H1 (cell line): ENCODE measurements at regions not wholly inside any gene's neighbourhood (a gene's known extent, or its start where the extent isn't known, plus 50 kb on each side); places are given as distances from the start of the nearest gene placed in this dataset.

Experiments used
- CHD2 ChIP-seq: IDR thresholded peaks from 2 replicates; pipeline ENCODE4 v1.6.1; 2012; ENCODE audit warnings: low read length, improper control_type of control experiment
- CHD7 ChIP-seq: fragments of 300-600 bp; sonication (generic); IDR thresholded peaks from 2 replicates; pipeline ENCODE4 v1.7.1; 2012; ENCODE audit warnings: low read length, moderate library complexity, mild to moderate bottlenecking, inconsistent platforms; ENCODE audit not compliant: insufficient replicate concordance
- EGR1 ChIP-seq: IDR thresholded peaks from 2 replicates; pipeline ENCODE4 v1.6.1; 2011; ENCODE audit warnings: low read depth, low read length, borderline replicate concordance
- NANOG ChIP-seq: IDR thresholded peaks from 2 replicates; pipeline ENCODE4 v1.6.1; 2011; ENCODE audit warnings: low read length, low read depth, mild to moderate bottlenecking, inconsistent platforms; ENCODE audit not compliant: insufficient read depth, poor library complexity, severe bottlenecking
- PHF8 ChIP-seq: fragments of 200-600 bp; sonication (generic); conservative IDR thresholded peaks from 2 replicates; pipeline ENCODE4 v1.7.1; 2012; ENCODE audit warnings: low read depth, mild to moderate bottlenecking, inconsistent platforms, low read length, moderate library complexity
- SIN3A ChIP-seq, 2 experiments: IDR thresholded peaks in 1 of 2; conservative IDR thresholded peaks in 1 of 2; 2 replicates each; pipeline ENCODE4 v1.6.1; 2011 to 2012; ENCODE audit warnings: low read length in 2 of 2, improper control_type of control experiment in 1 of 2, low read depth in 1 of 2, mild to moderate bottlenecking in 1 of 2
- USF2 ChIP-seq: IDR thresholded peaks from 2 replicates; pipeline ENCODE4 v1.6.1; 2011; ENCODE audit warnings: low read length, improper control_type of control experiment
- ZNF274 ChIP-seq: IDR thresholded peaks from 2 replicates; pipeline ENCODE4 v1.7.0; 2012; ENCODE audit warnings: low read length, borderline replicate concordance; ENCODE audit errors: extremely low read depth

- TF ChIP-seq CHD7 = no peak
- TF ChIP-seq PHF8 = no peak
- TF ChIP-seq CHD2 = no peak
- no peak for TF ChIP-seq NANOG
- TF ChIP-seq ZNF274 = no peak
- TF ChIP-seq USF2 = no peak
- no peak for TF ChIP-seq SIN3A (conservative IDR thresholded peaks at IDR 0.05 in 1 of 2, IDR thresholded peaks at IDR 0.05 in 1 of 2; ENCODE audit: low read depth in 1 of 2, low read length in 2 of 2)
- no peak for TF ChIP-seq EGR1
Observed at GRCh38 chr9:111187376-111187775, 142.6 kb downstream of the OR2K2 start (continued).
